ENCODE measurements at regions not wholly inside any gene's neighbourhood (a gene's known extent, or its start where the extent isn't known, plus 50 kb on each side); places are given as distances from the start of the nearest gene placed in this dataset.

- DNase-seq = no peak
Observed at GRCh38 chr7:46177821-46178220, 256.7 kb upstream of the IGFBP3 start.

GRCh38 chr7:46175221-46175620, 254.1 kb upstream of the IGFBP3 start:
- DNase-seq = no peak

- no peak for DNase-seq
Observed at GRCh38 chr7:46174196-46174580, 253.1 kb upstream of the IGFBP3 start.

- DNase-seq = no peak
Observed at GRCh38 chr7:46173476-46174195, 252.6 kb upstream of the IGFBP3 start.

- DNase-seq = no peak
Observed at GRCh38 chr7:46170792-46171191, 249.7 kb upstream of the IGFBP3 start.

GRCh38 chr7:46170021-46170420, 248.9 kb upstream of the IGFBP3 start:
- no peak for DNase-seq

GRCh38 chr7:46169384-46169755, 248.3 kb upstream of the IGFBP3 start:
- DNase-seq = no peak

GRCh38 chr7:46168671-46169383, 247.8 kb upstream of the IGFBP3 start:
- no peak for DNase-seq

GRCh38 chr7:46168231-46168630, 247.2 kb upstream of the IGFBP3 start:
- DNase-seq = no peak

GRCh38 chr7:46165276-46165675, 244.2 kb upstream of the IGFBP3 start:
- no peak for DNase-seq

GRCh38 chr7:46164629-46165028, 243.6 kb upstream of the IGFBP3 start:
- no peak for DNase-seq

GRCh38 chr7:46163246-46163645, 242.2 kb upstream of the IGFBP3 start:
- DNase-seq = no peak

- no peak for DNase-seq
Observed at GRCh38 chr7:46162609-46163008, 241.5 kb upstream of the IGFBP3 start.

GRCh38 chr7:46160861-46161260, 239.8 kb upstream of the IGFBP3 start:
- DNase-seq = no peak

- DNase-seq = no peak
Observed at GRCh38 chr7:46157931-46158330, 236.9 kb upstream of the IGFBP3 start.

GRCh38 chr7:46157404-46157803, 236.3 kb upstream of the IGFBP3 start:
- DNase-seq = no peak

- DNase-seq = no peak
Observed at GRCh38 chr7:46156853-46157252, 235.8 kb upstream of the IGFBP3 start.

GRCh38 chr7:46156086-46156485, 235.0 kb upstream of the IGFBP3 start:
- DNase-seq = no peak

GRCh38 chr7:46155367-46155766, 234.3 kb upstream of the IGFBP3 start:
- DNase-seq = no peak

GRCh38 chr7:46153951-46154787, 233.1 kb upstream of the IGFBP3 start:
- no peak for DNase-seq

- DNase-seq = no peak
Observed at GRCh38 chr7:46153583-46153950, 232.5 kb upstream of the IGFBP3 start.

- DNase-seq = no peak
Observed at GRCh38 chr7:46152696-46153095, 231.6 kb upstream of the IGFBP3 start.

- no peak for DNase-seq
Observed at GRCh38 chr7:46150721-46151120, 229.6 kb upstream of the IGFBP3 start.
